ENCODE measurements at regions not wholly inside any gene's neighbourhood (a gene's known extent, or its start where the extent isn't known, plus 50 kb on each side); places are given as distances from the start of the nearest gene placed in this dataset.
"Not testable (repeated sequence)": the region's sequence is repeated elsewhere in the genome, so short reads cannot be mapped to it uniquely, and the experiment has no call there.

GRCh38 chr6:115798229-115798628, 262.5 kb downstream of the FRK start:
- no peak for DNase-seq (ENCODE audit: low read depth)

- no peak for DNase-seq (ENCODE audit: low read depth)
Observed at GRCh38 chr6:115796829-115797228, 263.9 kb downstream of the FRK start.

DNA sequence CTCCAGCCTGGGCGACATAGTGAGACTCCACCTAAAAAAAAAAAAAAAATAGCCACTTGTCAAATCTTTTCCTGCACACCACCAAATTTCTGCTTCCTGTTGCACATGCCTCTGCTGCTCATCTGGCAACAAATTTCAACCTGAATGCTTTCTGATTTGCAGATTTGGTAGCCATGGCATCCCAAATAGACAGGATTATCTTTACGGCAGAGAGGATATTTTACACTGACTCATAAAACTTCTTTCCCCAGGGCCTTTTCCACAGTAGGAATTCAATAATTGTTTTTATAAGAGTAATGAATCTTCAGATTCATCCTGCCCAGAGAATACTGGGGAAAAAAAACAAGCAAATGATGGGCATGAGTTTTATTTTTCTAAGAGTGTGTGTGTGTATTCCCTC, 264.6 kb downstream of the FRK start:
- peak; percentile 70 for DNase-seq (ENCODE audit: low read depth)

GRCh38 chr6:115783402-115784061, 277.2 kb downstream of the FRK start:
- DNase-seq (ENCODE audit: low read depth), result no peak

GRCh38 chr6:115782612-115783011, 278.1 kb downstream of the FRK start:
- no peak for DNase-seq (ENCODE audit: low read depth)

- no peak for DNase-seq (ENCODE audit: low read depth)
Observed at GRCh38 chr6:115773741-115774140, 286.9 kb downstream of the FRK start.

DNA sequence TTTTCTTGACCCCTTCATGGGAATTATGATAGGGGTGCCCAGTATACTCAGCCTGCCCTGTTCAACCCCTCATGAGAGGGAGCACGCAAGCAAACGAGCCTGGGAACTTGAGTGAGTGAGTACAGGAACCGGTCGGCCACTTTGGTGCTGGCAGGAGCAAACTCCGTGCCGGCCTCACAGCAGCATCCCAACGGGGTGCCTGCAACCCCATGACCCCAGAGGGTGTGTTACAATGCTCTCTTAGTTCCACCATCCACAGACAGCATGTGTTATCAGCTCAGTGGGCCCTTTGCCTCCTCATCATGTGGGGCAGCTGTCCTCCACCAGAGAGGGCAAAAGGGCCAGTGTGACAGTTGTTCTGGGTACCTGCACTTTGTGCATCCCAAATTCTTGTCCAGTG, 289.8 kb downstream of the FRK start:
- DNase-seq (ENCODE audit: low read depth), result no peak

DNA sequence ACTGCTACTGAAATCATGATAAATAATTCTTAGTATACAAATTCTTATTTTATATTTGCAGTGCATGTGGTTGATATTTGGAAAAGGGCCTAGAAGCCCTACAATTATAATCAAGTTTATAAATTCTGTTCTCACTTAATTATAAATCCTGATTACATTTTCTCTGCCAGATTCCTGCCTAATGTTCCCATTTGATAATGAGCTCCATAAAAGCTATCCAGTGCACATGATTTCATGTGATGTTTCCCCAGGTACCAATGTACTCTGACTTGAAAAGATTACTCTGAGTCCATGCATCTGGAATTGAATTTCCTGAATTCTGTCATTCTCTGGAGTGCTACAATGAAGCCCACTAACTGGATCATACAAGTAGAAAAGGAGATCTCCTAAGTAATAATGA, 292.2 kb downstream of the FRK start:
- DNase-seq (ENCODE audit: low read depth), result no peak

GRCh38 chr6:115767931-115768330, 292.8 kb downstream of the FRK start:
- DNase-seq (ENCODE audit: low read depth), result no peak

- no peak for DNase-seq (ENCODE audit: low read depth)
Observed at GRCh38 chr6:115766745-115767462, 293.8 kb downstream of the FRK start.

- DNase-seq (ENCODE audit: low read depth), result no peak
Observed at GRCh38 chr6:115765966-115766365, 294.7 kb downstream of the FRK start.

DNA sequence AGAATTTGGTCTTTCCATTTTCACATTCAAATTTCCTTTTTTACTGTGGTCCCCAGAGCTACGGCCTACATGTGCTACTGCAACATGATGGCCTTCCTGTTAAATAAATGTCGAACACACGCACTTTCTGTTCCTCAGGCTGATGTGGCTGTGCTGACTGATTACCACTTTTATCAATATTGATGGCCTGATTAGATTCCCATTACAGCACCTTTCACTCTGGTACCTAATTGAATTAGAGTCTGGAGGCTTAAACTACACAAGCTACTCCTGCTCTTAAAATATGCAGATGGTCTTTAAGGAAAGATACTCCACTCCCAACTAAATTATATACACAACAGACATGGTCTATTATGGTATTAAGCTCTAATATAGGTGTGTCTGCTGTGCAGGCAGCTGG, 301.6 kb downstream of the FRK start:
- no peak for DNase-seq (ENCODE audit: low read depth)

- DNase-seq (ENCODE audit: low read depth), result peak; percentile 45
Observed at GRCh38 chr6:115753446-115753845, 307.2 kb downstream of the FRK start.

- DNase-seq (ENCODE audit: low read depth), result no peak
Observed at GRCh38 chr6:115750946-115751345, 309.7 kb downstream of the FRK start.

DNA sequence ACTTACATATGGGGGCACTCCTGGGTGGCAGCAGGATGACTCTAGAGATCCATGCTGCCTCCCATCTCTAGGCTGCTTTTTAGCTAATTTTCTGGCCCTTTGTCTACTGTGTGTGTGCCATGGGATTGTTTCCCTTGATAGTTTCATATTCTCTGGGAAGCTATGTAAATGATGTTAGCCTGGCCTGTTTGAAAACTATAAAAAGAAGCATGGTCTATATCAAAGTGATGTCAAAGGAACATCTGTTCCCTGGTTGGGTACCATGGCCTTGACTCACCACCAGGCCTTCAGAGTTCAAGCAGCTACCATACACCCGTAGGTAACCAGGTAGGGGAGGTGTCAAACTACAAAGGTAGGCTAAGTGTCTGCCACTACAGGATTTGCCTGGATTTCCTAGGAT, 310.4 kb downstream of the FRK start:
- DNase-seq (ENCODE audit: low read depth), result no peak

DNA sequence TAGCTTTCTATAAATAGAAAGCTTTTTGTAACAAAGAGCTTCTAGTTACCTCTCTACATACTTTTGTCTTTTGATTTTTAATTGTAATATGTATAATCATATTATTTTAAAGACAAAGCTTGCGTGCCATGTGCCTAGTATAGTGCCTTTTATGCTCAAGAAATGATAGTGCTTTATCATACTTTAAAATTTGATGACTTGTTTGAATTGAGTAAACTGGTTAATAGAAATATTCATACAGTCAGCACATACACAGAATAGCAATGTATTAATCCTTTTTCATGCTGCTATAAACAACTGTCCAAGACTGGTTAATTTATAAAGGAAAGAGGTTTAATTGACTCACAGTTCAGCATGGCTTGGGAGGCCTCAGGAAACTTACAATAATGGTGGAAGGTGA, 313.0 kb downstream of the FRK start:
- DNase-seq (ENCODE audit: low read depth), result no peak

- DNase-seq (ENCODE audit: low read depth), result not testable (repeated sequence)
Observed at GRCh38 chr6:115746583-115746982, 314.1 kb downstream of the FRK start.

GRCh38 chr6:115740907-115741306, 319.8 kb downstream of the FRK start:
- no peak for DNase-seq (ENCODE audit: low read depth)

DNA sequence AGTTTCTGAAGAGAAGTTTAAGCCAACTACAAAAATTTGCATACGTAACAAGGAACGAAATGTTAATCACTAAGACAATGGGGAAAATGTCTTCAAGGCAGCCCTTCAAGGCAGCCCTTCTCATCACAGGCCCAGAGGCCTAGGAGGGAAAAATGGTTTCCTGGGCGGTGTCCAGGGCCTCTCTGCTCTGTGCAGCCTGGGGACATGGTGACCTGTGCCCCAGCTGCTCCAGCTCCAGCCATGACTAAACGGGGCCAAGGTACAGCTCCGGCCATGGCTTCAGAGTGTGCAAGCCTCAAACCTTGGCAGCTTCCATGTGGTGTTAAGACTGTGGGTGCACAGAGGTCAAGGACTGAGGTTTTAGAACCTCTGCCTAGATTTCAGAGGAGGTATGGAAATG, 325.1 kb downstream of the FRK start:
- DNase-seq (ENCODE audit: low read depth), result no peak

- no peak for DNase-seq (ENCODE audit: low read depth)
Observed at GRCh38 chr6:115733426-115733825, 327.3 kb downstream of the FRK start.

DNA sequence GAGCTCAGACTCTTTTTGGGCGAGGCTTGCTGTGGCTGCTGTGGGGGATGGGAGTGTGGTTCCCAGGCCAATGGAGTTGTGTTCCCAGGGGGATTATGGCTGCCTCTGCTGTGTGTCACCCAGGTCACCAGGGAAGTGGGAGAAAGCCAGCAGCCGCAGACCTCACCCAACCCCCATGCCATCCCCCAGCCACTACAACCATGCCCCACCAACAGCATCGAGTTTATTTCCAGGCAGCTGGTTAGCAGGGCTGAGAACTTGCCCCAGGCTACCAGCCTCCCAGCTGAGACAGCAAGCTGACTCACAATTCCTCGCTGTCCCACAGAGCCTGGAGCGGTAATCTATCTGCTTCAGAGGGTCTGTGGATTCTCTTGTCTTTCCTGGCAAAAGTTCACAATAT, 331.7 kb downstream of the FRK start:
- DNase-seq (ENCODE audit: low read depth), result peak; percentile 36

- DNase-seq (ENCODE audit: low read depth), result no peak
Observed at GRCh38 chr6:115728171-115728570, 332.5 kb downstream of the FRK start.

GRCh38 chr6:115721564-115721963, 339.1 kb downstream of the FRK start:
- DNase-seq (ENCODE audit: low read depth), result no peak

GRCh38 chr6:115720900-115721299, 339.8 kb downstream of the FRK start:
- no peak for DNase-seq (ENCODE audit: low read depth)

Measured in EH (cell line).